Inflammatory macrophage treated with lipopolysaccharide for 4 hours (primary cell): ENCODE measurements at regions not wholly inside any gene's neighbourhood (a gene's known extent, or its start where the extent isn't known, plus 50 kb on each side); places are given as distances from the start of the nearest gene placed in this dataset.

ENCODE experiments used
- DNase-seq: peaks from one replicate; pipeline ENCODE4 v3.0.0-alpha.2; 2020

- DNase-seq, result no peak
Measured at GRCh38 chr4:27187786-27188185, 327.1 kb downstream of the STIM2 start.

GRCh38 chr4:27189683-27190082 lies 329.0 kb downstream of the STIM2 start:
- no peak for DNase-seq

- DNase-seq, result no peak
Measured at GRCh38 chr4:27191592-27191991, 331.0 kb downstream of the STIM2 start.

- DNase-seq, result no peak
Measured at GRCh38 chr4:27194599-27195176, 334.0 kb downstream of the STIM2 start.

- no peak for DNase-seq
Measured at GRCh38 chr4:27198246-27198645, 337.6 kb downstream of the STIM2 start.

- no peak for DNase-seq
Measured at GRCh38 chr4:27198971-27199370, 338.3 kb downstream of the STIM2 start.

GRCh38 chr4:27206009-27206408 lies 345.4 kb downstream of the STIM2 start:
- DNase-seq, result no peak

GRCh38 chr4:27210956-27211355 lies 350.3 kb downstream of the STIM2 start:
- no peak for DNase-seq

- no peak for DNase-seq
Measured at GRCh38 chr4:27214010-27214409, 353.4 kb downstream of the STIM2 start.

GRCh38 chr4:27215220-27215826 lies 354.7 kb downstream of the STIM2 start:
- DNase-seq, result no peak

GRCh38 chr4:27217261-27217769 lies 356.7 kb downstream of the STIM2 start:
- no peak for DNase-seq

- no peak for DNase-seq
Measured at GRCh38 chr4:27218013-27218412, 357.4 kb downstream of the STIM2 start.

- DNase-seq, result no peak
Measured at GRCh38 chr4:27223326-27223725, 362.7 kb downstream of the STIM2 start.

GRCh38 chr4:27233531-27233930 lies 372.9 kb downstream of the STIM2 start:
- DNase-seq, result no peak

GRCh38 chr4:27234306-27234899 lies 373.8 kb downstream of the STIM2 start:
- DNase-seq, result no peak

GRCh38 chr4:27239641-27240040 lies 379.0 kb downstream of the STIM2 start:
- no peak for DNase-seq

GRCh38 chr4:27242217-27242616 lies 381.6 kb downstream of the STIM2 start:
- no peak for DNase-seq

- no peak for DNase-seq
Measured at GRCh38 chr4:27245216-27245615, 384.6 kb downstream of the STIM2 start.

GRCh38 chr4:27248829-27249228 lies 388.2 kb downstream of the STIM2 start:
- DNase-seq, result no peak

GRCh38 chr4:27251771-27252170 lies 391.1 kb downstream of the STIM2 start:
- DNase-seq, result no peak

- DNase-seq, result no peak
Measured at GRCh38 chr4:27267339-27267969, 406.8 kb downstream of the STIM2 start.

- DNase-seq, result no peak
Measured at GRCh38 chr4:27267970-27268355, 407.3 kb downstream of the STIM2 start.

GRCh38 chr4:27270435-27270834 lies 409.8 kb downstream of the STIM2 start:
- DNase-seq, result no peak

- no peak for DNase-seq
Measured at GRCh38 chr4:27271555-27271954, 410.9 kb downstream of the STIM2 start.
